SK-N-MC (cell line): ENCODE measurements at regions not wholly inside any gene's neighbourhood (a gene's known extent, or its start where the extent isn't known, plus 50 kb on each side); places are given as distances from the start of the nearest gene placed in this dataset.

Experiments
- EZH2 ChIP-seq: fragments of 200-600 bp; sonication (generic); IDR thresholded peaks from one replicate; pipeline ENCODE4 v1.6.1; 2017; ENCODE audit warnings: antibody characterized with exemption
- FOXP2 ChIP-seq: optimal IDR thresholded peaks from 2 replicates; pipeline ENCODE3; 2011; ENCODE audit warnings: mild to moderate bottlenecking, moderate library complexity; ENCODE audit not compliant: insufficient read depth; ENCODE audit errors: extremely low read length, control extremely low read depth
- POLR2AphosphoS5 ChIP-seq: IDR thresholded peaks from 2 replicates; pipeline ENCODE4 v1.6.1; 2012; ENCODE audit warnings: mild to moderate bottlenecking, low read depth, low read length, borderline replicate concordance

DNA sequence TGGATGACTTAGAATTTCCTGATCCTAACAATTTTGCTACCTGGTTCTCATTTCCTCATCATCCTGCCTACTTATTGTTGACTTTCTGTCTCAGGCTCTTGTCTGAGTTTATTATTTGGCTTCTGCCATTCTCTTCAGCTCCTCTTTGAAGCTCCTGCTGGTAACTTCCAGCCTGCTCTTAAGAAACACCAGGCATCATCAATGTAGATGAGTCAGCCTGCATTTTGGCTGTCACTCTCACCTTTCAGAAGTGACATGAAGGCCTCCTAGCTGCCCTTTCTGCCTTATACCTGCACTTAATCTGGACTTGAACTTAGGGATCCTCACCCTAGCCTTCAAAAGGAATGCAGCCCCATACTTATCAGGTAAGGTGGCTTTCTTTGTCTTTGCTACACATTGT, 551.8 kb upstream of the ZNF608 start:
- TF ChIP-seq POLR2AphosphoS5 (no peak), FOXP2 (no peak), EZH2 (no peak)
